ENCODE measurements at regions not wholly inside any gene's neighbourhood (a gene's known extent, or its start where the extent isn't known, plus 50 kb on each side); places are given as distances from the start of the nearest gene placed in this dataset.

- CTCF ChIA-PET: interaction anchor here (1.0 kb wide), 1 partner anchor 393 kb away, joined by 3 read pairs; no protein-coding TSS in a partner anchor
- FAIRE-seq: no peak
- TF ChIP-seq CTCF (IDR thresholded peaks at IDR 0.05; ENCODE audit: extremely low read depth in 1 of 2, insufficient read depth in 1 of 2, low read depth in 1 of 2, low read length in 2 of 2) (no peak), POLR2AphosphoS5 (IDR thresholded peaks at IDR 0.05; ENCODE audit: insufficient read depth, low read depth, low read length) (no peak), JUN (IDR thresholded peaks at IDR 0.05; ENCODE audit: borderline replicate concordance, insufficient read depth, insufficient read length, low read depth) (no peak), GATA2 (IDR thresholded peaks at IDR 0.05; ENCODE audit: insufficient read depth, insufficient read length, low read depth, low read length) (no peak), MAX (IDR thresholded peaks at IDR 0.05; ENCODE audit: insufficient read depth, insufficient read length) (no peak), MYC (IDR thresholded peaks at IDR 0.05; ENCODE audit: low read depth, low read length) (no peak), EZH2 (IDR thresholded peaks at IDR 0.05; ENCODE audit: borderline replicate concordance, low read depth, low read length, severe bottlenecking) (no peak), FOS (IDR thresholded peaks at IDR 0.05; ENCODE audit: borderline replicate concordance, insufficient read depth, low read length) (no peak), POLR2A (IDR thresholded peaks at IDR 0.05; ENCODE audit: low read depth, low read length) (no peak)
These were observed 1176.9 kb upstream of the NUDT12 start for GRCh38 chr5:104739503-104739902.

More at GRCh38 chr5:104739503-104739902, 1176.9 kb upstream of the NUDT12 start:
- no peak overlapping the region for H2AFZ ChIP-seq (ENCODE audit: low read depth, low read length)
- no peak overlapping the region for H3K27ac ChIP-seq (ENCODE audit: insufficient read depth, low read depth, low read length)
- no peaks in the 10 kb centered on the region for H3K9me3 ChIP-seq (replicated peaks; ENCODE audit: control insufficient read depth, insufficient read depth, low read length)
- dilution Hi-C loops (cut with MboI; ENCODE audit: extremely low pct_ligation_motif_present, low sequenced_read_pairs) (no loop called here), intact Hi-C loops (cut with micrococcal nuclease) (no loop called here)
- H3K9ac ChIP-seq (replicated peaks; ENCODE audit: extremely low read depth, insufficient read depth, low read length): no peak overlapping the region
- no peaks in the 10 kb centered on the region for H3K79me2 ChIP-seq (ENCODE audit: control insufficient read depth, insufficient read depth, low read length)
- no peaks in the 10 kb centered on the region for H3K36me3 ChIP-seq (ENCODE audit: control insufficient read depth in 2 of 2, extremely low read depth in 1 of 2, insufficient read depth in 2 of 2, low read length in 2 of 2)
- H3K27me3 ChIP-seq (ENCODE audit: control insufficient read depth in 2 of 2, insufficient read depth in 2 of 2, low read length in 2 of 2): no peaks in the 10 kb centered on the region
- no peak for DNase-seq (ENCODE audit: low read depth, low spot score)
- no peak overlapping the region for H3K4me2 ChIP-seq (ENCODE audit: insufficient read depth, low read length)
- BruUV-seq (replicated peaks): no TSS peak
- POLR2A ChIA-PET: no interaction called here
- H4K20me1 ChIP-seq (replicated peaks; ENCODE audit: control insufficient read depth, extremely low read depth, insufficient read depth, low read length): no peaks in the 10 kb centered on the region
- no peaks in the 10 kb centered on the region for H3K9me1 ChIP-seq (replicated peaks; ENCODE audit: control insufficient read depth, extremely low read depth, insufficient read depth, low read length)
- no peak overlapping the region for H3K4me3 ChIP-seq (replicated peaks in 1 of 3; ENCODE audit: insufficient read depth in 1 of 3, low read depth in 1 of 3, low read length in 3 of 3)
- H3K4me1 ChIP-seq (ENCODE audit: control insufficient read depth, extremely low read depth, insufficient read depth, low read length): no peaks in the 10 kb centered on the region

Data from endothelial cell of umbilical vein (primary cell).